GM23338 (cell line): ENCODE measurements at regions not wholly inside any gene's neighbourhood (a gene's known extent, or its start where the extent isn't known, plus 50 kb on each side); places are given as distances from the start of the nearest gene placed in this dataset.

ENCODE experiments used
- CREB1 ChIP-seq: fragments of 250-450 bp; sonication (Bioruptor Pico); IDR thresholded peaks from 2 replicates; pipeline ENCODE4 v1.5.0; 2020; ENCODE audit warnings: low read depth, mild to moderate bottlenecking, moderate library complexity
- ETS1 ChIP-seq: IDR thresholded peaks from 2 replicates; pipeline ENCODE4 v1.6.1; 2016; ENCODE audit warnings: antibody characterized with exemption
- EZH2 ChIP-seq: fragments of 200-600 bp; sonication (generic); IDR thresholded peaks from one replicate; pipeline ENCODE4 v1.8.0; 2017; ENCODE audit warnings: antibody characterized with exemption, mild to moderate bottlenecking, low read depth; ENCODE audit not compliant: unreplicated experiment
- EZH2phosphoT487 ChIP-seq: fragments of 200-600 bp; sonication (generic); IDR thresholded peaks from one replicate; pipeline ENCODE4 v1.8.1; 2018; ENCODE audit warnings: antibody characterized with exemption; ENCODE audit not compliant: unreplicated experiment
- JUNB ChIP-seq: IDR thresholded peaks from one replicate; pipeline ENCODE4 v1.6.1; 2016; ENCODE audit warnings: antibody characterized with exemption; ENCODE audit not compliant: unreplicated experiment
- NANOG ChIP-seq: IDR thresholded peaks from 2 replicates; pipeline ENCODE4 v1.6.1; 2016; ENCODE audit warnings: antibody characterized with exemption, borderline replicate concordance
- POLR2AphosphoS5 ChIP-seq: IDR thresholded peaks from 2 replicates; pipeline ENCODE4 v1.6.1; 2016; ENCODE audit warnings: antibody characterized with exemption, low read depth
- STAT1 ChIP-seq: IDR thresholded peaks from one replicate; pipeline ENCODE4 v1.6.1; 2016; ENCODE audit warnings: antibody characterized with exemption; ENCODE audit not compliant: unreplicated experiment
- ZNF114 ChIP-seq: fragments of 250-450 bp; sonication (Bioruptor Pico); IDR thresholded peaks from 2 replicates; pipeline ENCODE4 v1.5.0; 2020; ENCODE audit warnings: mild to moderate bottlenecking, moderate library complexity
- ZNF331 ChIP-seq: fragments of 250-450 bp; sonication (Bioruptor Pico); IDR thresholded peaks from 2 replicates; pipeline ENCODE4 v1.5.0; 2020; ENCODE audit warnings: low read depth, mild to moderate bottlenecking, moderate library complexity
- ZNF462 ChIP-seq: fragments of 250-450 bp; sonication (Bioruptor Pico); IDR thresholded peaks from 2 replicates; pipeline ENCODE4 v1.5.0; 2020; ENCODE audit warnings: mild to moderate bottlenecking, moderate library complexity
- TF ChIP-seq, protein P1 (sequence below), 2 experiments: fragments of 200-600 bp in 1 of 2; sonication (generic) in 1 of 2; conservative IDR thresholded peaks; 2 replicates each; pipeline versions ENCODE4 v1.5.1 to v1.6.1; 2016 to 2017; ENCODE audit warnings: antibody characterized with exemption in 2 of 2, low read depth in 2 of 2, mild to moderate bottlenecking in 2 of 2, moderate library complexity in 1 of 2
- TF ChIP-seq, protein P2 (sequence below): IDR thresholded peaks from one replicate; pipeline ENCODE4 v1.6.1; 2018; ENCODE audit warnings: antibody characterized with exemption; ENCODE audit not compliant: unreplicated experiment

DNA sequence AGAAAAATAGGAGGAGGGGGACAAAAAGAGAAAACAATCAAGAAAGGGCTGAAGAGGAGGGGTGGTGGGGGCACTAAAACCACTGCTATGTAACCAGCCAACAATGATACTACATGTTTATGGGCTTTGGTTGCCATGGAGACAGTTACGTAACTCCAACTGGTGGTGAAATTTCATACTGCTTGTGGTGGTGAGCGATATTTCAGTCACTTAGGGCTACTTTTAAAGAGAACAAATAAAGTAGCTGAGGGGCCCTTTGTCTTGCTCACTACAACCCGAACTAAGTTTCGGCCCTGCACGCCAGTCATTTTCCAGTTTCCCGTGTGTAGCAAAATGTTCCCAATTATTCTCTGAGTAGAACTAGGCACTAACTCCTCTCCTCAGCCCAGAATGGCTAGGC lies 275.2 kb upstream of the EDA2R start:
- TF ChIP-seq, protein P1, sequence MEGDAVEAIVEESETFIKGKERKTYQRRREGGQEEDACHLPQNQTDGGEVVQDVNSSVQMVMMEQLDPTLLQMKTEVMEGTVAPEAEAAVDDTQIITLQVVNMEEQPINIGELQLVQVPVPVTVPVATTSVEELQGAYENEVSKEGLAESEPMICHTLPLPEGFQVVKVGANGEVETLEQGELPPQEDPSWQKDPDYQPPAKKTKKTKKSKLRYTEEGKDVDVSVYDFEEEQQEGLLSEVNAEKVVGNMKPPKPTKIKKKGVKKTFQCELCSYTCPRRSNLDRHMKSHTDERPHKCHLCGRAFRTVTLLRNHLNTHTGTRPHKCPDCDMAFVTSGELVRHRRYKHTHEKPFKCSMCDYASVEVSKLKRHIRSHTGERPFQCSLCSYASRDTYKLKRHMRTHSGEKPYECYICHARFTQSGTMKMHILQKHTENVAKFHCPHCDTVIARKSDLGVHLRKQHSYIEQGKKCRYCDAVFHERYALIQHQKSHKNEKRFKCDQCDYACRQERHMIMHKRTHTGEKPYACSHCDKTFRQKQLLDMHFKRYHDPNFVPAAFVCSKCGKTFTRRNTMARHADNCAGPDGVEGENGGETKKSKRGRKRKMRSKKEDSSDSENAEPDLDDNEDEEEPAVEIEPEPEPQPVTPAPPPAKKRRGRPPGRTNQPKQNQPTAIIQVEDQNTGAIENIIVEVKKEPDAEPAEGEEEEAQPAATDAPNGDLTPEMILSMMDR (conservative IDR thresholded peaks at IDR 0.05; ENCODE audit: low read depth in 2 of 2) = no peak
- no peak for TF ChIP-seq STAT1
- TF ChIP-seq POLR2AphosphoS5 = no peak
- no peak for TF ChIP-seq EZH2phosphoT487
- TF ChIP-seq, protein P2, sequence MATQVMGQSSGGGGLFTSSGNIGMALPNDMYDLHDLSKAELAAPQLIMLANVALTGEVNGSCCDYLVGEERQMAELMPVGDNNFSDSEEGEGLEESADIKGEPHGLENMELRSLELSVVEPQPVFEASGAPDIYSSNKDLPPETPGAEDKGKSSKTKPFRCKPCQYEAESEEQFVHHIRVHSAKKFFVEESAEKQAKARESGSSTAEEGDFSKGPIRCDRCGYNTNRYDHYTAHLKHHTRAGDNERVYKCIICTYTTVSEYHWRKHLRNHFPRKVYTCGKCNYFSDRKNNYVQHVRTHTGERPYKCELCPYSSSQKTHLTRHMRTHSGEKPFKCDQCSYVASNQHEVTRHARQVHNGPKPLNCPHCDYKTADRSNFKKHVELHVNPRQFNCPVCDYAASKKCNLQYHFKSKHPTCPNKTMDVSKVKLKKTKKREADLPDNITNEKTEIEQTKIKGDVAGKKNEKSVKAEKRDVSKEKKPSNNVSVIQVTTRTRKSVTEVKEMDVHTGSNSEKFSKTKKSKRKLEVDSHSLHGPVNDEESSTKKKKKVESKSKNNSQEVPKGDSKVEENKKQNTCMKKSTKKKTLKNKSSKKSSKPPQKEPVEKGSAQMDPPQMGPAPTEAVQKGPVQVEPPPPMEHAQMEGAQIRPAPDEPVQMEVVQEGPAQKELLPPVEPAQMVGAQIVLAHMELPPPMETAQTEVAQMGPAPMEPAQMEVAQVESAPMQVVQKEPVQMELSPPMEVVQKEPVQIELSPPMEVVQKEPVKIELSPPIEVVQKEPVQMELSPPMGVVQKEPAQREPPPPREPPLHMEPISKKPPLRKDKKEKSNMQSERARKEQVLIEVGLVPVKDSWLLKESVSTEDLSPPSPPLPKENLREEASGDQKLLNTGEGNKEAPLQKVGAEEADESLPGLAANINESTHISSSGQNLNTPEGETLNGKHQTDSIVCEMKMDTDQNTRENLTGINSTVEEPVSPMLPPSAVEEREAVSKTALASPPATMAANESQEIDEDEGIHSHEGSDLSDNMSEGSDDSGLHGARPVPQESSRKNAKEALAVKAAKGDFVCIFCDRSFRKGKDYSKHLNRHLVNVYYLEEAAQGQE = no peak
- TF ChIP-seq ZNF462 (CRISPR knock-in tag) = no peak
- TF ChIP-seq EZH2 = no peak
- no peak for TF ChIP-seq CREB1 (CRISPR knock-in tag)
- no peak for TF ChIP-seq ETS1
- TF ChIP-seq ZNF331 (CRISPR knock-in tag) = no peak
- no peak for TF ChIP-seq NANOG
- TF ChIP-seq JUNB = no peak
- TF ChIP-seq ZNF114 (CRISPR knock-in tag) = no peak
